Transverse colon (tissue), 4 donors: ENCODE measurements at regions not wholly inside any gene's neighbourhood (a gene's known extent, or its start where the extent isn't known, plus 50 kb on each side); places are given as distances from the start of the nearest gene placed in this dataset.

Experiments used
- CTCF ChIP-seq, 5 experiments: fragments of 200-600 bp in 3 of 5; fragments of 450-650 bp in 2 of 5; sonication (generic) in 3 of 5; IDR thresholded peaks; 1 replicate in 2 of 5; 2 replicates in 3 of 5; pipeline ENCODE4 v1.5.1; 2016 to 2017; ENCODE audit warnings: antibody characterized with exemption in 5 of 5, inconsistent platforms in 3 of 5, mild to moderate bottlenecking in 2 of 5, moderate library complexity in 1 of 5
- POLR2A ChIP-seq: fragments of 450-650 bp; IDR thresholded peaks from one replicate; pipeline ENCODE4 v1.6.1; 2016; ENCODE audit warnings: antibody characterized with exemption, mild to moderate bottlenecking, moderate library complexity
- POLR2AphosphoS5 ChIP-seq, 3 donors: sonication (generic); formaldehyde crosslinking; IDR thresholded peaks; one replicate each; pipeline ENCODE4 v1.6.1; 2016; ENCODE audit warnings: antibody characterized with exemption in 3 of 3

- TF ChIP-seq POLR2AphosphoS5 (IDR thresholded peaks at IDR 0.05) (no peak), CTCF (IDR thresholded peaks at IDR 0.05) (no peak), POLR2A (no peak)
Measured at GRCh38 chr13:81041761-81042160, 700.8 kb upstream of the SPRY2 start.
